H7 (cell line): ENCODE measurements at regions not wholly inside any gene's neighbourhood (a gene's known extent, or its start where the extent isn't known, plus 50 kb on each side); places are given as distances from the start of the nearest gene placed in this dataset.

ENCODE experiments used
- DNase-seq: peaks from one replicate; pipeline ENCODE4 v3.0.0; 2012
- H3K27me3 ChIP-seq: 2 replicates; pipeline ENCODE4 v1.6.0; 2011; ENCODE audit warnings: mild to moderate bottlenecking, low read length; ENCODE audit not compliant: control insufficient read depth, insufficient read depth
- H3K36me3 ChIP-seq: replicated peaks from 2 replicates; pipeline ENCODE4 v1.5.1; 2011; ENCODE audit warnings: low read length; ENCODE audit not compliant: control insufficient read depth, insufficient read depth
- H3K4me3 ChIP-seq: 2 replicates; pipeline ENCODE4 v1.5.1; 2011; ENCODE audit warnings: low read depth, mild to moderate bottlenecking, control low read depth, low read length, moderate library complexity; ENCODE audit not compliant: insufficient read depth

DNA sequence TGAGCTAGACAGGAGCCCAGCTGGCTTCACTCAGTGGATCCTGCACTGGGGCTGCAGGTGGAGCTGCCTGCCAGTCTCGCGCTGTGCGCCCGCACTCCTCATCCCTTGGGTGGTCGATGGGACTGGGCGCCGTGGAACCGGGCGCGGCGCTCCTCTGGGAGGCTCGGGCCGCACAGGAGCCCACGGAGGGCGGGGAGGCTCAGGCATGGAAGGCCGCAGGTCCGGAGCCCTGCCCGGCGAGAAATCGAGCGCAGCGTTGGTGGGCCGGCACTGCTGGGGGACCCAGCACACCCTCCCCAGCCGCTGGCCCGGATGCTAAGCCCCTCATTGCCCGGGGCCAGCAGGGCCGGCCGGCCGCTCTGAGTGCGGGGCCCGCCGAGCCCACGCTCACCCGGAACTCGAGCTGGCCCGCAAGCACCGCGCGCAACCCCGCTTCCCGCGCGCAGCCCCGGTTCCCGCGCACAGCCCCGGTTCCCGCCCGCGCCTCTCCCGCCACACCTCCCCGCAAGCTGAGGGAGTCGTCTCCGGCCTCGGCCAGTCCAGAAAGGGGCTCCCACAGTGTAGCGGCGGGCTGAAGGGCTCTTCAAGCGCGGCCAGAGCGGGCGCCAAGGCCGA lies 1130.5 kb upstream of the FLRT2 start:
- no peak for DNase-seq
- no peaks in the 10 kb centered on the region for H3K36me3 ChIP-seq

DNA sequence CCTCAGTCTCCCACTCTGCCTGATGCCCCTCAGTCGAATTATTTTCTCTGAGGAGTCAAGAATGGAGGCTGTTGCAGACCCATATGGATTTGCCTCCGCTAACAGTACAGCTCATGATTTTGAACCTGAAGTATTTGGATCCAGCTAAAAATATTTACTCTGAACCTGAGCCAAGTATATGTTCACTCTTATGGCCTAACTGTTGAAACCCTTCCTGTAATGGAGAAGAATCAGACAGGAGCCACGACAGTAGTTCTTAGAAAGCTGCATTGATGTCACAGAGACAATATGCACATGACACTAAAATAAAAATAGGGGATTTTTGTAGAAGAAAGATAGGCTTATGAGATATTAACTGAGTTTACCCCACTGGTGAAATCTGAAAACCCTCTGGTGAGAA lies 1128.3 kb upstream of the FLRT2 start:
- no peaks in the 10 kb centered on the region for H3K27me3 ChIP-seq
- no peak for DNase-seq
- H3K4me3 ChIP-seq = no peak overlapping the region
- H3K36me3 ChIP-seq = no peaks in the 10 kb centered on the region

More for the DNA sequence above, 1130.5 kb upstream of the FLRT2 start:
- H3K27me3 ChIP-seq = no peaks in the 10 kb centered on the region
- no peak overlapping the region for H3K4me3 ChIP-seq

DNA sequence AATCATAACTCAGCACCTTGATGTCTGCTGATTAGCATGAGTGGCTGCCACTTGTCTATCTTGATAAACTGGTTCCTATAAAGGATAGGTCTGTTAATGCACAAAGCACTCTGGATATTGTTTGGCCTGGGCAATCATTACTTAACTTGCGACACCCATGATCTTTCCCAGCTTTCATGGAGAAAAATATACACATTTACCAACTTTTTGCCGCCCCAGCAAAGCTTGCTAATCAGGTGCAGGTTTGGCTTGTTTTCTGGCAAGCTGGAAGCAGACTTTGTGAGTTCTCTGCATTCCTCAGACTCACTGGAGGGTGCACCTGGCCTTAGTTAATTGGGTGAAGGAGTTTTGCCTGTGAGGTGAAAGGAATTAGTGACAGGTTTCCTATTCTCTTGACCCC lies 1126.4 kb upstream of the FLRT2 start:
- H3K27me3 ChIP-seq = no peaks in the 10 kb centered on the region
- no peak overlapping the region for H3K4me3 ChIP-seq
- H3K36me3 ChIP-seq = no peaks in the 10 kb centered on the region
- DNase-seq = peak; percentile 11

DNA sequence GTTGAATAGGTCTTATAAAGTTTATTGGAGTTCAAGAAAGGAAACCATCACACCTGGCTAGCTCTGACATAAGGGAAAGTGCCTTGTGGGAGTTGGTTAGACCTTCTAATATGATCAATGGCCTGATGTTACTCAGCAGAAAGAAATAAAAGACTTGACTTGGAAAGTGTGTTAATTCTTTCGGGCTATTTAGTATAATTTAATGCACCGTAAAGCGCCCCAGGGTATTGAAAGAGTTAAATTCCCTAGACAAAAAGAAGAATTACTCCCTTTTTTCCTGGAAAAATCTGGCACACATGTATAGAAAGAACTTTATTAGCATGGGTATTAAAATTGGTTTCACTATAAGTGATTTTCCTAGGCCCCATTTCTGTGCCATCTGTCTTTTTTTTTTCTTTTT lies 1125.7 kb upstream of the FLRT2 start:
- no peaks in the 10 kb centered on the region for H3K36me3 ChIP-seq
- no peak for DNase-seq
- H3K27me3 ChIP-seq = no peaks in the 10 kb centered on the region
- no peak overlapping the region for H3K4me3 ChIP-seq

DNA sequence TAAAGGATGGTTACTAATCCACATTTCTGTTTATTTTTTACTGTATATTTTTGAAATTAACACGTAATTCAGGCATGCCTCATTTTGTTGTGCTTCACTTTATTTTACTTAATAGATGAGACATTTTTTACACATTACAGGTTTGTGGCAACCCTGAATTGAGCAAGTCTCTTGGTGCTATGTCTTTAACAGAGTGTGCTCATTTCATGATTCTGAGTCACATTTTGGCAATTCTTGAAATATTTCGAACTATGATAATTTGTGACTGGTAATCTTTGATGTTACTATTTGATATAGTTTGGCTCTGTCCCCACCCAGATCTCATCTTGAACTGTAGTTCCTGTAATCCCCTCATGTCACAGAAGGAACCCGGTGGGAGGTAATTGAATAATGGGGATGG lies 1120.5 kb upstream of the FLRT2 start:
- H3K27me3 ChIP-seq = no peaks in the 10 kb centered on the region
- H3K36me3 ChIP-seq = no peaks in the 10 kb centered on the region
- H3K4me3 ChIP-seq = no peak overlapping the region
- no peak for DNase-seq

DNA sequence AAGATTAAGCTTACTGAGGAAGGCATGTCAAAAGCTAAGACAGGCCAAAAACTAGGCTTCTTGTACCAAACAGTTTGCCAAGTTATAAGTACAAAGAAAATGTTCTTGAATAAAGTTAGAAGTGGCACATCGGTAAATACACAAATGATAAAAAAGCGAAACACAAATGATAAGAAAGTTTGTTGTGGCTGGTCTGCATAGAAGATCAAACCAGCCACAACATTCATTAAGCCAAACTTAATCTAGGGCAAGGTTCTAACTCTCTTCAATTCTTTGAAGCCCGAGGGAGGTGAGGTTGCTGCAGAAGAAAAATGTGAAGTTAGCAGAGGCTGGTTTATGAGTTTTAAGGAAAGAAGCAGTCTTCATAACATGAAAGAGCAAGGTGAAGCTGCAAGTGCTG lies 1119.6 kb upstream of the FLRT2 start:
- Histone ChIP-seq H3K4me3 (no peak overlapping the region), H3K27me3 (no peaks in the 10 kb centered on the region), H3K36me3 (no peaks in the 10 kb centered on the region)
- no peak for DNase-seq

DNA sequence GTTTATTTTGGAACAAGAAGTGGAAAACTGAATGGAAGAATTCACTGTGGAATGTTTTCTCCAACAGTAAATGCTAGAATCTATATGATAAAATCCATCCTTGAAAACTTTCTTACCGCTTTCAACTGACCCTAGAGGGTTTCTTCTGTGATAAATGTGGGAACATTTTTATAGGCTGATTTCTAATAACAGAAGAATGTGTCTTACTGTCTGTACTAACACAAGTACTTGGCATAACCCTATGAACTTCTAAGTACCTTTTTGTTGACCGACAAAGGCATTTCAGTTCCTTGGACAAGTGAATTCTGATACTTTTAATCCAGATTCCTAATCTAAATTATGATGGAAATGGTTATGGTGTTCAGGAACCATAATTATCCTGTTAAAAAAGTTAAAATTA lies 1109.7 kb upstream of the FLRT2 start:
- no peaks in the 10 kb centered on the region for H3K36me3 ChIP-seq
- no peaks in the 10 kb centered on the region for H3K27me3 ChIP-seq
- H3K4me3 ChIP-seq = no peak overlapping the region
- no peak for DNase-seq

DNA sequence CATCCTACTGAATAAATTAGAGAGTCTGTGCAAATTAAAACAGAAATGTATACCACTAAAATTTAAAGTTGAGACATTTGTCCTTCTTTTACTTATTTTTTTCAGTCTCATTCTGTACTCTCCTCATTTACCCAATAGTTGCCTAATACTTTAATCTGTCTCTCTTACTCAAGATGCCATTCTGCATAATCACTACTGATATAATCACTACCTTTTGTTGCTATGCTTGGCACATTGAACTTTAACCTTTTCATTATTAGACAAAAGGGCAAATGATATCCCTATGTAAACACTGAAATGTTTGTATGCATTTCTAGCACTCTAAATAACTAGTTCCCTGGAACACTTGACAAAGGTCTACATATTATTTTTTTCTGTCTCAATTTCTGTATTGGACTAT lies 1108.3 kb upstream of the FLRT2 start:
- DNase-seq = no peak
- H3K36me3 ChIP-seq = no peaks in the 10 kb centered on the region

DNA sequence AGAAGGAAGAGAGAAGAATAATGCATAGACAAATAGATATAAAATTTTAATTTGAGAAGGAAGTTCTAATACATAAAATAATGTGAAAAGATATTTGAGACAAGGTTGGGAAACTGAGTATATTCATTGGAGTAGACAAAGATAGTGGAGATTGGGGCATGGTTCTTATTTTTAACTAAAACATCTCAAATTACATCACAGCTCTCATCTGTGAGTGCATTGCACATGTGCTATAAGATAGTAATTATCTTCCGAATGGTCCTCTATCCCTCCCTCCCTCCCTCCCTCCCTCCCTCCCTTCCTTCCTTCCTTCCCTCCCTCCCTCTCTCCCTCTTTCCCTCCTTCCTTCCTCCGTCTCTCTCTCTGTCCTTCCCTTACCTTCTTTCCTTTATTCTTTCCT lies 1104.0 kb upstream of the FLRT2 start:
- H3K4me3 ChIP-seq = no peak overlapping the region
- H3K36me3 ChIP-seq = no peaks in the 10 kb centered on the region
- no peak for DNase-seq
- H3K27me3 ChIP-seq = no peaks in the 10 kb centered on the region

More for the DNA sequence above, 1108.3 kb upstream of the FLRT2 start:
- H3K4me3 ChIP-seq = no peak overlapping the region
- H3K27me3 ChIP-seq = no peaks in the 10 kb centered on the region

DNA sequence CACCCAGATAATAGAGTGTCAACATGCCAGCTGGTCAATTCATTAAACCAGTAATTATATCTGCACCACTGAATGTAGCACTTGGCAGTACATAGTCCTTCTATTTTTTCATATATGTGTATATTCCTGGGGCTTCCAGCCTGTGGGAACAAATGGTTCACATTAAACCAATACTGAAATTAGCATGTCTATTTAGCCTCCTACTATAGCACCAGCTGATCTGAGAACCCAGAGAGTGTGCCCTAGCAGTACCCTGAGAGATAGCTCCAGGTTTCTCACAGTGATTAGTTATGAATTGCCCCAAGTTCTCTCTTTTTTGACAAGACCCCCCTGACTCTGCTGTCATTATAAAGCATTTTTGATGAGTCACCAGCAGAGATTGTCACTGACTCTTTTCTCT lies 1097.3 kb upstream of the FLRT2 start:
- no peaks in the 10 kb centered on the region for H3K27me3 ChIP-seq
- no peak overlapping the region for H3K4me3 ChIP-seq
- DNase-seq = no peak

DNA sequence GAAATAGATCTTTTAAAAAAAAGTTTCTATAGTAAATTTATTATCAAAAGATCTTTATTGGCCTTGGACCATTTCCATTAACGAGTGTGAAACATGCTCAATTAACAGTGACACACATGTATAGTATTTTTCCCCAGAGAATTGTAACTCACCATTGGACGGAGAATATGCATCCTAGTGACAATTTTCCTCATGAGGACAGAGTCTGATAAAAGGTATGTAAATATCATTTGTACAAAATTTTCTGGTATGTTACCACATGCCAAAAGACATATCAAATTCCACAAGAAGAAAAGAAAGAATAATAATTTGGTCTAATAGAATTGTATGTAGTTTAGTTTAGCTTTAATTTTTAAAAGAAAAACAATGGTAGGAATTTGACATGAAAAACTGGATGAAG lies 1096.0 kb upstream of the FLRT2 start:
- H3K36me3 ChIP-seq = no peaks in the 10 kb centered on the region
- no peak overlapping the region for H3K4me3 ChIP-seq
- no peaks in the 10 kb centered on the region for H3K27me3 ChIP-seq
- no peak for DNase-seq

More for the DNA sequence above, 1097.3 kb upstream of the FLRT2 start:
- no peaks in the 10 kb centered on the region for H3K36me3 ChIP-seq

DNA sequence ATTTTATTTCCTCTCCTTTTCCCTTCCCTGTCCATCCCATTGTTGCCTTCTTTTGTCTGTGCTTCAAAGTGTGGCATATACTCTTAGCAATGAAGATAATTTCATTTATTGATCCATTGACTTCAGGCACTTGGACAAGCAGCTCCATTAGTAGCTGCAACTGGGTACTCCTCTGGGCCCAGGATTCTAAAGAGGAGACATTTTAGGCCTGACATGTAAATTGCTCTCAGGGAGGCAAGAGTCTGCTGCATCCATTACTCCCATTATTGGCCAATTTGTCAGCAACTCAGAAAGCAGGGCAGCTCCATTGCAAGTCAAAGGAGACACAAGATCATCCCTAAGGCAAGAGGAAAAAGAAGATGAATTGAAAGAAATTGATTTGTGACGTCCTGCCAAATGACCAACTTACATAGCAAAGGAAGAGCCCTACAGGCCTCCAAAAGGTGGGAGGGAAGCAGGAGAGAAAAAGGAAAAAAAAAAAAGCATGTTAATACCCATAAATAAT lies 1094.1 kb upstream of the FLRT2 start:
- Histone ChIP-seq H3K27me3 (no peaks in the 10 kb centered on the region), H3K36me3 (no peaks in the 10 kb centered on the region), H3K4me3 (no peak overlapping the region)
- no peak for DNase-seq

DNA sequence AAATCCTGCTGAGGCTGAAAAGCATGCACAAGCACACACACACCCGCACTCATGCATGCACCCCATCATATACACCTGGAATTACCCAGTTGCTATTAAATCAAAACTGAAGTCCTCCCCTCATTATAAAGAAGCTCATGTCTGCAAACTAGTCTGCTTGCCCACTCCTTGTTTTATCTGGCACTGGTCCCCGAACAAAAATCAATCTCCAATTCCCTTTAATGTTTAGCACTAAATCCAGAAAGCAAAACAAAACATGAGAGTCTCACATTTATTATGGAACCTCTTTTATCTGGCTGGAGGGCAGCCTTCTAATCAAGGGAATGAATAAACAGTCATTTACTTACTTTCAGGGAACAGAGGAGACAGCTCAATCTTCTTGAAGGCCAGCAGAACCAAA lies 1093.4 kb upstream of the FLRT2 start:
- no peaks in the 10 kb centered on the region for H3K27me3 ChIP-seq
- H3K36me3 ChIP-seq = no peaks in the 10 kb centered on the region
- no peak overlapping the region for H3K4me3 ChIP-seq
- no peak for DNase-seq

DNA sequence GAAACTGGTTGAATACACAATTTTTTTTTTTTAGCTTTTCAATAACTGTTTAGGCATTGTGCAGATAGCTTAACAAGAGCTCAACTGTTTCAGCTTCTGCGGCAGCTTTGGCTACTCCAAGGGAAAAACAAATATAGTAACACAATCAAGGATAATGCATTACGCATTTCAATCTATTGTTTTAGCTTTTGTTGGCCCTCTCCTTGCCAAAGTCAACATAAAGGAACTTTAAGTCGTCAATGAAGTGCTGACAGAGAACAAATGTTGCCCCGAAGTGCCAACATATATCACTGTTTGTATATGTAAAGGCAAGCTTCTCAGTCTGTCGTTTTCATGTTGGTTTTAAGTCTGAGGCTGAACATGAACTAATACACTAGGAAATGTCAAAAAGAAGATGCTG lies 1087.4 kb upstream of the FLRT2 start:
- Histone ChIP-seq H3K36me3 (no peaks in the 10 kb centered on the region), H3K4me3 (no peak overlapping the region), H3K27me3 (no peaks in the 10 kb centered on the region)
- DNase-seq = no peak

DNA sequence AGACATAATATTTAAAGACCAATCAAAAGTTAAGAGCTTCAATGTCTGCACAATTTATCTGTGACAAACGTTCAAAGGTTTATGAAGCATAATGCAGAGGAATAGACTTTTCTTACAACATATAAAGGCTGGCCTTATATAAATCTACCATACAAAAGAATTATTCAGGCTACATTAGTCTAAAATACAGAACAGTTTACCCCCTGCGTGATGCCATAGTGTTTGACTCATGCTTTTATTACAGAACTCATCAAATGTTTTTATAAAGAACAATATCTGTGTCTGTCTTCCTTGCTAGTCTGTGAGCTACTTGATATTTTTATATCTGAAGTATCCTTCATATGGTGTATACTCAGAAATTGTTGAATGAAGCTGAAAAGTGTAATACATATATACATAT lies 1084.5 kb upstream of the FLRT2 start:
- DNase-seq = no peak
- Histone ChIP-seq H3K36me3 (no peaks in the 10 kb centered on the region), H3K27me3 (no peaks in the 10 kb centered on the region), H3K4me3 (no peak overlapping the region)

DNA sequence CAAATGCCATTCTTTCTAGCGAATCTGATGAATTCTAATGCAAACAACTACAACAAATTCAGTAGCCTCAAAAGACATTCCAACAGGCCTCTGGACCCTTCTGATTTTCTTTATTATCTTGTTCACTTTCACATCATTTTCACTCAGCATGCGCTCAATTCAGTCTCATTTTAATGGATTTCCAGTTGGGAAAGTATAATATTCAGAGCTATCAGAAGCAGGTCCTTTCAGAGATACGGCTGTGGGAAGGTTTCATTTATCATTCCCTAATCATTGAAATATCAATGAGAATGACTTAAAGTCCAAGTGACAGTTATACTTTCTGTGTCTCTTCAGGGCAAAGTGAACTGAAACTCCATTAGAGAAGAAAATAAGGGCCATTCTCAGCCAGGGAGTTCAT lies 1083.7 kb upstream of the FLRT2 start:
- no peaks in the 10 kb centered on the region for H3K36me3 ChIP-seq
- H3K27me3 ChIP-seq = no peaks in the 10 kb centered on the region
- no peak overlapping the region for H3K4me3 ChIP-seq
- DNase-seq = no peak
